H1 (cell line): ENCODE measurements at regions not wholly inside any gene's neighbourhood (a gene's known extent, or its start where the extent isn't known, plus 50 kb on each side); places are given as distances from the start of the nearest gene placed in this dataset.

Experiments
- CREB1 ChIP-seq: IDR thresholded peaks from 2 replicates; pipeline ENCODE4 v1.6.1; 2012; ENCODE audit warnings: inconsistent platforms
- EZH2 ChIP-seq: fragments of 200-600 bp; sonication (generic); IDR thresholded peaks from 2 replicates; pipeline ENCODE4 v1.7.1; 2012; ENCODE audit warnings: low read depth, mild to moderate bottlenecking, moderate library complexity, low read length, inconsistent platforms; ENCODE audit not compliant: severe bottlenecking
- HDAC2 ChIP-seq, 2 experiments: fragments of 300-600 bp in 1 of 2; sonication (generic) in 1 of 2; IDR thresholded peaks; 2 replicates each; pipeline ENCODE4 v1.6.1; 2011 to 2012; ENCODE audit warnings: low read depth in 2 of 2, low read length in 2 of 2, mild to moderate bottlenecking in 2 of 2, moderate library complexity in 2 of 2, borderline replicate concordance in 1 of 2, inconsistent platforms in 1 of 2
- SRF ChIP-seq: IDR thresholded peaks from 2 replicates; pipeline ENCODE4 v1.6.1; 2011; ENCODE audit warnings: mild to moderate bottlenecking, low read depth, low read length, moderate library complexity
- TAF7 ChIP-seq: optimal IDR thresholded peaks from 2 replicates; pipeline ENCODE3; 2011; ENCODE audit warnings: low read depth, mild to moderate bottlenecking, inconsistent platforms, low read length, moderate library complexity, borderline replicate concordance
- YY1 ChIP-seq: IDR thresholded peaks from 2 replicates; pipeline ENCODE4 v1.6.1; 2011; ENCODE audit warnings: low read depth, mild to moderate bottlenecking, low read length
- TF ChIP-seq, protein P1 (sequence below), 3 experiments: IDR thresholded peaks; 1 replicate in 2 of 3; 2 replicates in 1 of 3; pipeline versions ENCODE4 v1.5.1 to v1.6.1; 2011; ENCODE audit warnings: low read length in 3 of 3, mild to moderate bottlenecking in 3 of 3, inconsistent platforms in 2 of 3, low read depth in 1 of 3, moderate library complexity in 1 of 3; ENCODE audit not compliant: insufficient read depth in 1 of 3; ENCODE audit errors: control extremely low read depth in 1 of 3

DNA sequence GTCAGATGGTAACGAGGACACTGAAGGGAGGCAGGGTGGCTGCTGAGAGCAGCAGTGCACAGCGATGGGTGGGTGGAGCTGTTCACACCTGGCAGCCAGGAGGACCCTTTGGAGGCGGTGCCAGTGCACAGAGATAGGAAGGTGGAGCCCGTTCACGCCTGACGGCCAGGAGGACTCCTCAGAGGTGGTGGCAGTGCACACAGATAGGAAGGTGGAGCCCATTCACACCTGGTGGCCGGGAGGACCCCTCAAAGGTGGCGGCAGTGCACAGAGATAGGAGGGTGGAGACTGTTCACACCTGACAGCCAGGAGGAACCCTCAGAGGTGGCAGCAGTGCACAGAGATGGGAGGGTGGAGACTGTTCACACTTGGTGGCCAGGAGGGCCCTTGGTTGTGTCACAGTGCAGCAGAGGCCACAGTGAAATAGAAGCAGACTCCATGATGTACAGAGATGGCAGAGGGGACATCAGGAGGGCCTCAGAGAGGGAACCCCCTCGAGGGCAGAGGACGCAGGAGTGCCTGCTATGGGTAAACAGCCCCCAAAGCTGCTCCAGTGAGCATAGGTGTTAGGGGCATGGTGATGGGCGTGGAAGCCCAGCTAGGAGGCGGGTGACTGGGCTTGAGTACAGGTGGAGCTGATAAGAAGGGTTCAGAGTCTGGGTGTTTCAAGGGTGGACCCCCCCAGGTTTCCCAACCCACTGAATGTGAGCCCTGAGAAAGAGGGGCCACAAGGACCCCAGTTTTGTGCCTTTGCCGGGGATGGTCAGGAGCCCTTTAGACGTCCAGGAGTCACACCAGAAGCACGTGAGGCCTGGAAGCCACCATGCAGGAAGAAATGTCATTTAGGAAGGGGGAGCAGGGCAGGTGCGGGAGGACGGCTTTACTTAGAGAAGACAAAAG is 566.7 kb downstream of the BRD1 start:
- TF ChIP-seq YY1 (no peak), SRF (no peak), TAF7 (no peak), HDAC2 (IDR thresholded peaks at IDR 0.05; ENCODE audit: borderline replicate concordance in 1 of 2, low read depth in 2 of 2, low read length in 2 of 2) (no peak), CREB1 (no peak), EZH2 (no peak)
- TF ChIP-seq, protein P1, sequence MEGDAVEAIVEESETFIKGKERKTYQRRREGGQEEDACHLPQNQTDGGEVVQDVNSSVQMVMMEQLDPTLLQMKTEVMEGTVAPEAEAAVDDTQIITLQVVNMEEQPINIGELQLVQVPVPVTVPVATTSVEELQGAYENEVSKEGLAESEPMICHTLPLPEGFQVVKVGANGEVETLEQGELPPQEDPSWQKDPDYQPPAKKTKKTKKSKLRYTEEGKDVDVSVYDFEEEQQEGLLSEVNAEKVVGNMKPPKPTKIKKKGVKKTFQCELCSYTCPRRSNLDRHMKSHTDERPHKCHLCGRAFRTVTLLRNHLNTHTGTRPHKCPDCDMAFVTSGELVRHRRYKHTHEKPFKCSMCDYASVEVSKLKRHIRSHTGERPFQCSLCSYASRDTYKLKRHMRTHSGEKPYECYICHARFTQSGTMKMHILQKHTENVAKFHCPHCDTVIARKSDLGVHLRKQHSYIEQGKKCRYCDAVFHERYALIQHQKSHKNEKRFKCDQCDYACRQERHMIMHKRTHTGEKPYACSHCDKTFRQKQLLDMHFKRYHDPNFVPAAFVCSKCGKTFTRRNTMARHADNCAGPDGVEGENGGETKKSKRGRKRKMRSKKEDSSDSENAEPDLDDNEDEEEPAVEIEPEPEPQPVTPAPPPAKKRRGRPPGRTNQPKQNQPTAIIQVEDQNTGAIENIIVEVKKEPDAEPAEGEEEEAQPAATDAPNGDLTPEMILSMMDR (IDR thresholded peaks at IDR 0.05; ENCODE audit: control extremely low read depth in 1 of 3, insufficient read depth in 1 of 3, low read depth in 1 of 3, low read length in 3 of 3) = no peak
